ENCODE measurements at regions not wholly inside any gene's neighbourhood (a gene's known extent, or its start where the extent isn't known, plus 50 kb on each side); places are given as distances from the start of the nearest gene placed in this dataset.

DNA sequence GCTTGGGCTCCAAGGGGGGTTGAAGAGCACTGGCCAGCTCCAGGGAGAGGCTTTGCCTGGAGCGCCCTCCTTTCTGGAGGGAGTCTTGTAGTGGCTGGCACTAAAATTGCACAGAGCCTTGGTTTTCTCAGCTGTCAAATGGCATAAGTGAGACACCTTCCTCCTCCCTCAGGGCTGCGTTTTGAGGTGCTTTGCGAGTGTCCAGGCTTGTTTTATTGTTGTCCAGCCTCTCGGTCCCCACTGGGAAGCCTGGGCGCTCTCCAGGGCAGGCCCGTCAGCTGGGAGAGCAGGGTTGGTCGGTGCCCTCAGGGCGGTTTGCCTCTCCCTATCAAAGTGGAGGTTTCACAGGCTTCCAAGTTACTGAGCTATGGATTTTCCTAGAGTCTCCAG lies 149.3 kb upstream of the B3GAT1 start:
- H3K4me1 ChIP-seq (ENCODE audit: control insufficient read depth in 1 of 2, insufficient read depth in 2 of 2, low read length in 2 of 2): no peaks in the 10 kb centered on the region
- H3K9ac ChIP-seq (ENCODE audit: low read length): no peak overlapping the region
- no TSS peak for BruUV-seq (replicated peaks)
- no peak for ATAC-seq
- RAD21 ChIA-PET (ENCODE audit: low non-redundant PET in 1 of 2, low total read pairs in 2 of 2, uncharacterized antibody in 2 of 2, unreplicated experiment in 2 of 2): no interaction called here
- H2AFZ ChIP-seq (ENCODE audit: low read depth, low read length, poor library complexity, severe bottlenecking): no peak overlapping the region
- CTCF ChIA-PET: no interaction called here
- H3K79me2 ChIP-seq (ENCODE audit: insufficient read depth, low read length): no peaks in the 10 kb centered on the region
- DNase-seq (ENCODE audit: low read depth, low spot score): no peak
- no peak overlapping the region for H3K4me3 ChIP-seq (replicated peaks in 1 of 2; ENCODE audit: low read depth in 1 of 2, low read length in 2 of 2)
- no peaks in the 10 kb centered on the region for H4K20me1 ChIP-seq (ENCODE audit: insufficient read depth)
- POLR2A ChIA-PET: no interaction called here
- no peaks in the 10 kb centered on the region for H3K36me3 ChIP-seq (ENCODE audit: control insufficient read depth in 1 of 2, insufficient read depth in 2 of 2, low read length in 2 of 2)
- H3K9me3 ChIP-seq (ENCODE audit: control insufficient read depth in 1 of 2, insufficient read depth in 1 of 2, low read depth in 1 of 2, low read length in 2 of 2): no peaks in the 10 kb centered on the region
- no peaks in the 10 kb centered on the region for H3K9me2 ChIP-seq (ENCODE audit: insufficient read depth)
- no peak overlapping the region for H3K4me2 ChIP-seq (ENCODE audit: low read length)
- TF ChIP-seq TCF7L2 (IDR thresholded peaks at IDR 0.05; ENCODE audit: borderline replicate concordance, extremely low read depth, insufficient read depth, insufficient read length) (no peak), EZH2phosphoT487 (IDR thresholded peaks at IDR 0.05; ENCODE audit: borderline replicate concordance) (no peak), POLR2AphosphoS5 (IDR thresholded peaks at IDR 0.05; ENCODE audit: low read depth, low read length) (no peak), SP1 (IDR thresholded peaks at IDR 0.05; ENCODE audit: low read depth) (no peak), EZH2 (IDR thresholded peaks at IDR 0.05) (no peak), CEBPB (IDR thresholded peaks at IDR 0.05; ENCODE audit: low read depth) (no peak), ZFX (IDR thresholded peaks at IDR 0.05) (no peak), EGR1 (IDR thresholded peaks at IDR 0.05; ENCODE audit: low read depth) (no peak), RAD21 (IDR thresholded peaks at IDR 0.05; ENCODE audit: low read depth) (no peak), POLR2A (IDR thresholded peaks at IDR 0.05; ENCODE audit: borderline replicate concordance, extremely low read depth, insufficient read depth, insufficient read length) (no peak), SIN3A (IDR thresholded peaks at IDR 0.05; ENCODE audit: low read depth) (no peak)
- TF ChIP-seq, protein P1, sequence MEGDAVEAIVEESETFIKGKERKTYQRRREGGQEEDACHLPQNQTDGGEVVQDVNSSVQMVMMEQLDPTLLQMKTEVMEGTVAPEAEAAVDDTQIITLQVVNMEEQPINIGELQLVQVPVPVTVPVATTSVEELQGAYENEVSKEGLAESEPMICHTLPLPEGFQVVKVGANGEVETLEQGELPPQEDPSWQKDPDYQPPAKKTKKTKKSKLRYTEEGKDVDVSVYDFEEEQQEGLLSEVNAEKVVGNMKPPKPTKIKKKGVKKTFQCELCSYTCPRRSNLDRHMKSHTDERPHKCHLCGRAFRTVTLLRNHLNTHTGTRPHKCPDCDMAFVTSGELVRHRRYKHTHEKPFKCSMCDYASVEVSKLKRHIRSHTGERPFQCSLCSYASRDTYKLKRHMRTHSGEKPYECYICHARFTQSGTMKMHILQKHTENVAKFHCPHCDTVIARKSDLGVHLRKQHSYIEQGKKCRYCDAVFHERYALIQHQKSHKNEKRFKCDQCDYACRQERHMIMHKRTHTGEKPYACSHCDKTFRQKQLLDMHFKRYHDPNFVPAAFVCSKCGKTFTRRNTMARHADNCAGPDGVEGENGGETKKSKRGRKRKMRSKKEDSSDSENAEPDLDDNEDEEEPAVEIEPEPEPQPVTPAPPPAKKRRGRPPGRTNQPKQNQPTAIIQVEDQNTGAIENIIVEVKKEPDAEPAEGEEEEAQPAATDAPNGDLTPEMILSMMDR (IDR thresholded peaks at IDR 0.05 in 2 of 3, conservative IDR thresholded peaks at IDR 0.05 in 1 of 3; ENCODE audit: borderline replicate concordance in 1 of 3, insufficient read depth in 1 of 3, low read depth in 2 of 3, low read length in 2 of 3): no peak
- TF ChIP-seq, protein P2, sequence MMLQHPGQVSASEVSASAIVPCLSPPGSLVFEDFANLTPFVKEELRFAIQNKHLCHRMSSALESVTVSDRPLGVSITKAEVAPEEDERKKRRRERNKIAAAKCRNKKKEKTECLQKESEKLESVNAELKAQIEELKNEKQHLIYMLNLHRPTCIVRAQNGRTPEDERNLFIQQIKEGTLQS (IDR thresholded peaks at IDR 0.05): no peak
- TF ChIP-seq, protein P3, sequence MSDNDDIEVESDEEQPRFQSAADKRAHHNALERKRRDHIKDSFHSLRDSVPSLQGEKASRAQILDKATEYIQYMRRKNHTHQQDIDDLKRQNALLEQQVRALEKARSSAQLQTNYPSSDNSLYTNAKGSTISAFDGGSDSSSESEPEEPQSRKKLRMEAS (IDR thresholded peaks at IDR 0.05): no peak
- no peaks in the 10 kb centered on the region for H3K27me3 ChIP-seq (ENCODE audit: insufficient read depth, low read length)
- intact Hi-C loops (cut with micrococcal nuclease): no loop called here
- no peak overlapping the region for H3K27ac ChIP-seq (ENCODE audit: low read depth, low read length)

All from HCT116 (cell line).